SK-N-SH (cell line): ENCODE measurements at regions not wholly inside any gene's neighbourhood (a gene's known extent, or its start where the extent isn't known, plus 50 kb on each side); places are given as distances from the start of the nearest gene placed in this dataset.

Experiments
- CTCF ChIP-seq: fragments of 200-600 bp; sonication (generic); IDR thresholded peaks from 2 replicates; pipeline ENCODE4 v1.6.1; 2017; ENCODE audit warnings: antibody characterized with exemption, mild to moderate bottlenecking, moderate library complexity
- EZH2phosphoT487 ChIP-seq: fragments of 200-600 bp; sonication (generic); IDR thresholded peaks from 2 replicates; pipeline ENCODE4 v1.6.1; 2017; ENCODE audit warnings: low read depth, mixed run types, mild to moderate bottlenecking, antibody characterized with exemption, moderate library complexity, borderline replicate concordance
- GATA2 ChIP-seq: sonication (generic); formaldehyde crosslinking; IDR thresholded peaks from 2 replicates; pipeline ENCODE4 v1.5.0; 2020; ENCODE audit warnings: mild to moderate bottlenecking, missing genetic modification reagents
- NRF1 ChIP-seq: IDR thresholded peaks from 2 replicates; pipeline ENCODE4 v1.6.1; 2012; ENCODE audit warnings: low read depth, mild to moderate bottlenecking, low read length
- POLR2AphosphoS5 ChIP-seq: IDR thresholded peaks from 2 replicates; pipeline ENCODE4 v1.6.1; 2012; ENCODE audit warnings: low read depth, low read length
- RFX5 ChIP-seq: IDR thresholded peaks from 2 replicates; pipeline ENCODE4 v1.6.1; 2012; ENCODE audit warnings: mild to moderate bottlenecking, improper control_type of control experiment, low read length
- RXRA ChIP-seq: IDR thresholded peaks from 2 replicates; pipeline ENCODE4 v1.4.0; 2012; ENCODE audit warnings: low read depth, mild to moderate bottlenecking, borderline replicate concordance
- TAF1 ChIP-seq: IDR thresholded peaks from 2 replicates; pipeline ENCODE4 v1.6.1; 2012; ENCODE audit warnings: low read depth, mild to moderate bottlenecking, low read length, moderate library complexity, borderline replicate concordance
- TCF12 ChIP-seq: IDR thresholded peaks from 2 replicates; pipeline ENCODE4 v1.4.0; 2012
- TF ChIP-seq, protein P1 (sequence below): IDR thresholded peaks from 2 replicates; pipeline ENCODE4; 2012
- TF ChIP-seq, protein P2 (sequence below): IDR thresholded peaks from 2 replicates; pipeline ENCODE4 v1.4.0; 2012; ENCODE audit warnings: low read depth, borderline replicate concordance

GRCh38 chr4:137267024-137267423, 265.3 kb downstream of the PCDH18 start:
- TF ChIP-seq, protein P1, sequence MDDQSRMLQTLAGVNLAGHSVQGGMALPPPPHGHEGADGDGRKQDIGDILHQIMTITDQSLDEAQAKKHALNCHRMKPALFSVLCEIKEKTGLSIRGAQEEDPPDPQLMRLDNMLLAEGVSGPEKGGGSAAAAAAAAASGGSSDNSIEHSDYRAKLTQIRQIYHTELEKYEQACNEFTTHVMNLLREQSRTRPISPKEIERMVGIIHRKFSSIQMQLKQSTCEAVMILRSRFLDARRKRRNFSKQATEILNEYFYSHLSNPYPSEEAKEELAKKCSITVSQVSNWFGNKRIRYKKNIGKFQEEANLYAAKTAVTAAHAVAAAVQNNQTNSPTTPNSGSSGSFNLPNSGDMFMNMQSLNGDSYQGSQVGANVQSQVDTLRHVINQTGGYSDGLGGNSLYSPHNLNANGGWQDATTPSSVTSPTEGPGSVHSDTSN, result no peak
- TF ChIP-seq EZH2phosphoT487, result no peak
- TF ChIP-seq CTCF, result no peak
- no peak for TF ChIP-seq TAF1
- no peak for TF ChIP-seq NRF1
- TF ChIP-seq, protein P2, sequence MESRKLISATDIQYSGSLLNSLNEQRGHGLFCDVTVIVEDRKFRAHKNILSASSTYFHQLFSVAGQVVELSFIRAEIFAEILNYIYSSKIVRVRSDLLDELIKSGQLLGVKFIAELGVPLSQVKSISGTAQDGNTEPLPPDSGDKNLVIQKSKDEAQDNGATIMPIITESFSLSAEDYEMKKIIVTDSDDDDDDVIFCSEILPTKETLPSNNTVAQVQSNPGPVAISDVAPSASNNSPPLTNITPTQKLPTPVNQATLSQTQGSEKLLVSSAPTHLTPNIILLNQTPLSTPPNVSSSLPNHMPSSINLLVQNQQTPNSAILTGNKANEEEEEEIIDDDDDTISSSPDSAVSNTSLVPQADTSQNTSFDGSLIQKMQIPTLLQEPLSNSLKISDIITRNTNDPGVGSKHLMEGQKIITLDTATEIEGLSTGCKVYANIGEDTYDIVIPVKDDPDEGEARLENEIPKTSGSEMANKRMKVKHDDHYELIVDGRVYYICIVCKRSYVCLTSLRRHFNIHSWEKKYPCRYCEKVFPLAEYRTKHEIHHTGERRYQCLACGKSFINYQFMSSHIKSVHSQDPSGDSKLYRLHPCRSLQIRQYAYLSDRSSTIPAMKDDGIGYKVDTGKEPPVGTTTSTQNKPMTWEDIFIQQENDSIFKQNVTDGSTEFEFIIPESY, result no peak
- peak; percentile 58 for TF ChIP-seq TCF12
- no peak for TF ChIP-seq POLR2AphosphoS5
- no peak for TF ChIP-seq RFX5
- no peak for TF ChIP-seq RXRA
- no peak for TF ChIP-seq GATA2 (CRISPR knock-in tag)
